Loucy (cell line): ENCODE measurements at regions not wholly inside any gene's neighbourhood (a gene's known extent, or its start where the extent isn't known, plus 50 kb on each side); places are given as distances from the start of the nearest gene placed in this dataset.

Source experiments
- EZH2phosphoT487 ChIP-seq: fragments of 200-600 bp; IDR thresholded peaks from 2 replicates; pipeline ENCODE4 v1.6.1; 2018; ENCODE audit warnings: antibody characterized with exemption, mild to moderate bottlenecking, moderate library complexity, borderline replicate concordance
- TF ChIP-seq, protein P1 (sequence below): fragments of 200-600 bp; sonication (generic); conservative IDR thresholded peaks from 2 replicates; pipeline ENCODE4 v1.5.1; 2014; ENCODE audit warnings: mild to moderate bottlenecking, antibody characterized with exemption, low read length

DNA sequence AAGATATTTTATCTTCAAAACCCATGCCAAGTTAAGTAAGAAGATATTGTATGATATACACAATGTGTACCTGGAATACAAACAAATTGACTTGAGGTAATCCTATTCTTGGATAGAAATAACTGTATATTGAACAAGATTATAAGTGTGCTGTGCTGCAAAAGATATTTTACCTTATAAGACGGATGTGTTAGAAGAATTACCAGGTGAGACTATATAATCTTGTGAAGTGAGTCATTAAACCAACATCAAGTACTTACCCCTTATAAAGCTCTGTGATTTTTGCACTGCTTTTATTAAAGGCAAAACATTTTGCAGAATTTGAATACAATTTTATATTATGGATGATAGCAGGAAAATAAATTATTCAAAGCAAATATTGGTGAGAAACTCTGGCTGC lies 570.0 kb downstream of the MMUT start:
- TF ChIP-seq, protein P1, sequence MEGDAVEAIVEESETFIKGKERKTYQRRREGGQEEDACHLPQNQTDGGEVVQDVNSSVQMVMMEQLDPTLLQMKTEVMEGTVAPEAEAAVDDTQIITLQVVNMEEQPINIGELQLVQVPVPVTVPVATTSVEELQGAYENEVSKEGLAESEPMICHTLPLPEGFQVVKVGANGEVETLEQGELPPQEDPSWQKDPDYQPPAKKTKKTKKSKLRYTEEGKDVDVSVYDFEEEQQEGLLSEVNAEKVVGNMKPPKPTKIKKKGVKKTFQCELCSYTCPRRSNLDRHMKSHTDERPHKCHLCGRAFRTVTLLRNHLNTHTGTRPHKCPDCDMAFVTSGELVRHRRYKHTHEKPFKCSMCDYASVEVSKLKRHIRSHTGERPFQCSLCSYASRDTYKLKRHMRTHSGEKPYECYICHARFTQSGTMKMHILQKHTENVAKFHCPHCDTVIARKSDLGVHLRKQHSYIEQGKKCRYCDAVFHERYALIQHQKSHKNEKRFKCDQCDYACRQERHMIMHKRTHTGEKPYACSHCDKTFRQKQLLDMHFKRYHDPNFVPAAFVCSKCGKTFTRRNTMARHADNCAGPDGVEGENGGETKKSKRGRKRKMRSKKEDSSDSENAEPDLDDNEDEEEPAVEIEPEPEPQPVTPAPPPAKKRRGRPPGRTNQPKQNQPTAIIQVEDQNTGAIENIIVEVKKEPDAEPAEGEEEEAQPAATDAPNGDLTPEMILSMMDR = no peak
- TF ChIP-seq EZH2phosphoT487 = no peak
